ENCODE measurements at regions not wholly inside any gene's neighbourhood (a gene's known extent, or its start where the extent isn't known, plus 50 kb on each side); places are given as distances from the start of the nearest gene placed in this dataset.

DNA sequence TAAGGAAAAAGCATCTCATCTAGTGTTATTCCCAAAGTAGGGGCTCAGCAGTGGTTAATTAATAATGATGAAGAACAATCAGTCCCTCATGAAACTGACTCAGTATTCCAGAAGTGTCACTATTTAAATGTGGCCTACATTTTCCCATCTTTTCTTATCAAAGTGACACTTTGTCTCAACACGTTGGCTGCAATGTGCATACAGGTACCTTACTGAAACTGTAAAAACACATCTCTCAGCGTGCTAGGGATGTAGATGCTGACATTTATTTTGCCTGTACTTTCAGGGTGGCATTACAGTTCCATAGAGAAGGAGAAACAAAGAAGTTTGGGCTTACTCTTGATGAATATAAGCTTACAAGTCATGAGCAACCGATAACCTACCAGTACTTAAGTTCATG is 58.3 kb upstream of the FAT3 start:
- DNase-seq (ENCODE audit: low spot score): no peak
- H3K36me3 Mint-ChIP-seq: peaks cover 17% of the 10 kb centered on the region
- ChIA-PET POLR2A (no interaction called here), CTCF (no interaction called here)
- TF ChIP-seq, protein P1, sequence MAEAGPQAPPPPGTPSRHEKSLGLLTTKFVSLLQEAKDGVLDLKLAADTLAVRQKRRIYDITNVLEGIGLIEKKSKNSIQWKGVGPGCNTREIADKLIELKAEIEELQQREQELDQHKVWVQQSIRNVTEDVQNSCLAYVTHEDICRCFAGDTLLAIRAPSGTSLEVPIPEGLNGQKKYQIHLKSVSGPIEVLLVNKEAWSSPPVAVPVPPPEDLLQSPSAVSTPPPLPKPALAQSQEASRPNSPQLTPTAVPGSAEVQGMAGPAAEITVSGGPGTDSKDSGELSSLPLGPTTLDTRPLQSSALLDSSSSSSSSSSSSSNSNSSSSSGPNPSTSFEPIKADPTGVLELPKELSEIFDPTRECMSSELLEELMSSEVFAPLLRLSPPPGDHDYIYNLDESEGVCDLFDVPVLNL (CRISPR knock-in tag; IDR thresholded peaks at IDR 0.05; ENCODE audit: borderline replicate concordance, low read depth): no peak
- TF ChIP-seq EMX1 (CRISPR knock-in tag; IDR thresholded peaks at IDR 0.05) (no peak), IRF2 (CRISPR knock-in tag; IDR thresholded peaks at IDR 0.05; ENCODE audit: borderline replicate concordance, low read depth) (no peak), FOXP1 (CRISPR knock-in tag; IDR thresholded peaks at IDR 0.05; ENCODE audit: borderline replicate concordance) (no peak), HMGA2 (CRISPR knock-in tag; IDR thresholded peaks at IDR 0.05) (no peak), JAZF1 (CRISPR knock-in tag; IDR thresholded peaks at IDR 0.05) (no peak), ZNF138 (CRISPR knock-in tag; conservative IDR thresholded peaks at IDR 0.05) (no peak), SOX15 (CRISPR knock-in tag; IDR thresholded peaks at IDR 0.05) (no peak), ETV6 (CRISPR knock-in tag; IDR thresholded peaks at IDR 0.05) (no peak)
- TF ChIP-seq, protein P2, sequence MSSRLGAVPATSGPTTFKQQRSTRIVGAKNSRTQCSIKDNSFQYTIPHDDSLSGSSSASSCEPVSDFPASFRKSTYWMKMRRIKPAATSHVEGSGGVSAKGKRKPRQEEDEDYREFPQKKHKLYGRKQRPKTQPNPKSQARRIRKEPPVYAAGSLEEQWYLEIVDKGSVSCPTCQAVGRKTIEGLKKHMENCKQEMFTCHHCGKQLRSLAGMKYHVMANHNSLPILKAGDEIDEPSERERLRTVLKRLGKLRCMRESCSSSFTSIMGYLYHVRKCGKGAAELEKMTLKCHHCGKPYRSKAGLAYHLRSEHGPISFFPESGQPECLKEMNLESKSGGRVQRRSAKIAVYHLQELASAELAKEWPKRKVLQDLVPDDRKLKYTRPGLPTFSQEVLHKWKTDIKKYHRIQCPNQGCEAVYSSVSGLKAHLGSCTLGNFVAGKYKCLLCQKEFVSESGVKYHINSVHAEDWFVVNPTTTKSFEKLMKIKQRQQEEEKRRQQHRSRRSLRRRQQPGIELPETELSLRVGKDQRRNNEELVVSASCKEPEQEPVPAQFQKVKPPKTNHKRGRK (CRISPR knock-in tag; IDR thresholded peaks at IDR 0.05; ENCODE audit: borderline replicate concordance): no peak
- TF ChIP-seq, protein P3, sequence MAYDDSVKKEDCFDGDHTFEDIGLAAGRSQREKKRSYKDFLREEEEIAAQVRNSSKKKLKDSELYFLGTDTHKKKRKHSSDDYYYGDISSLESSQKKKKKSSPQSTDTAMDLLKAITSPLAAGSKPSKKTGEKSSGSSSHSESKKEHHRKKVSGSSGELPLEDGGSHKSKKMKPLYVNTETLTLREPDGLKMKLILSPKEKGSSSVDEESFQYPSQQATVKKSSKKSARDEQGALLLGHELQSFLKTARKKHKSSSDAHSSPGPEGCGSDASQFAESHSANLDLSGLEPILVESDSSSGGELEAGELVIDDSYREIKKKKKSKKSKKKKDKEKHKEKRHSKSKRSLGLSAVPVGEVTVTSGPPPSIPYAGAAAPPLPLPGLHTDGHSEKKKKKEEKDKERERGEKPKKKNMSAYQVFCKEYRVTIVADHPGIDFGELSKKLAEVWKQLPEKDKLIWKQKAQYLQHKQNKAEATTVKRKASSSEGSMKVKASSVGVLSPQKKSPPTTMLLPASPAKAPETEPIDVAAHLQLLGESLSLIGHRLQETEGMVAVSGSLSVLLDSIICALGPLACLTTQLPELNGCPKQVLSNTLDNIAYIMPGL (CRISPR knock-in tag; IDR thresholded peaks at IDR 0.05): no peak
- H3K27ac Mint-ChIP-seq: no peak overlapping the region
- H3K4me3 Mint-ChIP-seq: no peak overlapping the region
- H3K4me1 Mint-ChIP-seq: peaks cover 4% of the 10 kb centered on the region; the same call in 1 of the 2 replicates
- peaks cover 20% of the 10 kb centered on the region for H3K9me3 Mint-ChIP-seq
- no peak for ATAC-seq
- H3K27me3 Mint-ChIP-seq (ENCODE audit: low read depth): peaks cover 3% of the 10 kb centered on the region; the same call in 1 of the 2 replicates

DNA sequence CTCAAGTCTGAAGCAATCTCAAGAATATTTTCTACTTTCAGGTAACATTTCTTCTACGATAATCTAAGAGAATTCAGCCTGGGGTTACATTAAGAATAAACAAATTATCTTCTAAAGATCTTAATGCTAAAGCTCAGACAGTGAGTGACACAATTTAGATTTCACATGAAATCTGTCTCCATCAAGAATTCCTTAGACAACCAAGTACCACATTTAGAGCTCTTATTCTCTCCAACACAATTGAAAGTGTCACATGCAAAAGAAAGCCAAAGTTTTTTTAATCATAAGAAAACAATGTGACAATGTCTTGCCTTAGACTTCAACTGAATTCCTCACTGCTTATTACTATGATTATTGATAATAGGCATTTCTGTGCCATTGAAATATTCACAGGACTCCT is 60.7 kb upstream of the FAT3 start:
- Mint-ChIP-seq H3K4me3 (no peak overlapping the region), H3K9me3 (peaks cover 8% of the 10 kb centered on the region), H3K4me1 (peaks cover 4% of the 10 kb centered on the region; the same call in 1 of the 2 replicates), H3K27ac (no peak overlapping the region), H3K36me3 (peaks cover 6% of the 10 kb centered on the region), H3K27me3 (ENCODE audit: low read depth) (0 out of 2 replicates have a peak, but pooled peaks cover under 1% of the 10 kb centered on the region)
- POLR2A ChIA-PET: no interaction called here
- DNase-seq (ENCODE audit: low spot score) (no peak), ATAC-seq (no peak)
- TF ChIP-seq, protein P4, sequence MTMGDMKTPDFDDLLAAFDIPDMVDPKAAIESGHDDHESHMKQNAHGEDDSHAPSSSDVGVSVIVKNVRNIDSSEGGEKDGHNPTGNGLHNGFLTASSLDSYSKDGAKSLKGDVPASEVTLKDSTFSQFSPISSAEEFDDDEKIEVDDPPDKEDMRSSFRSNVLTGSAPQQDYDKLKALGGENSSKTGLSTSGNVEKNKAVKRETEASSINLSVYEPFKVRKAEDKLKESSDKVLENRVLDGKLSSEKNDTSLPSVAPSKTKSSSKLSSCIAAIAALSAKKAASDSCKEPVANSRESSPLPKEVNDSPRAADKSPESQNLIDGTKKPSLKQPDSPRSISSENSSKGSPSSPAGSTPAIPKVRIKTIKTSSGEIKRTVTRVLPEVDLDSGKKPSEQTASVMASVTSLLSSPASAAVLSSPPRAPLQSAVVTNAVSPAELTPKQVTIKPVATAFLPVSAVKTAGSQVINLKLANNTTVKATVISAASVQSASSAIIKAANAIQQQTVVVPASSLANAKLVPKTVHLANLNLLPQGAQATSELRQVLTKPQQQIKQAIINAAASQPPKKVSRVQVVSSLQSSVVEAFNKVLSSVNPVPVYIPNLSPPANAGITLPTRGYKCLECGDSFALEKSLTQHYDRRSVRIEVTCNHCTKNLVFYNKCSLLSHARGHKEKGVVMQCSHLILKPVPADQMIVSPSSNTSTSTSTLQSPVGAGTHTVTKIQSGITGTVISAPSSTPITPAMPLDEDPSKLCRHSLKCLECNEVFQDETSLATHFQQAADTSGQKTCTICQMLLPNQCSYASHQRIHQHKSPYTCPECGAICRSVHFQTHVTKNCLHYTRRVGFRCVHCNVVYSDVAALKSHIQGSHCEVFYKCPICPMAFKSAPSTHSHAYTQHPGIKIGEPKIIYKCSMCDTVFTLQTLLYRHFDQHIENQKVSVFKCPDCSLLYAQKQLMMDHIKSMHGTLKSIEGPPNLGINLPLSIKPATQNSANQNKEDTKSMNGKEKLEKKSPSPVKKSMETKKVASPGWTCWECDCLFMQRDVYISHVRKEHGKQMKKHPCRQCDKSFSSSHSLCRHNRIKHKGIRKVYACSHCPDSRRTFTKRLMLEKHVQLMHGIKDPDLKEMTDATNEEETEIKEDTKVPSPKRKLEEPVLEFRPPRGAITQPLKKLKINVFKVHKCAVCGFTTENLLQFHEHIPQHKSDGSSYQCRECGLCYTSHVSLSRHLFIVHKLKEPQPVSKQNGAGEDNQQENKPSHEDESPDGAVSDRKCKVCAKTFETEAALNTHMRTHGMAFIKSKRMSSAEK (CRISPR knock-in tag; IDR thresholded peaks at IDR 0.05; ENCODE audit: borderline replicate concordance): no peak
- no peak for TF ChIP-seq RORB (CRISPR knock-in tag; IDR thresholded peaks at IDR 0.05)
- TF ChIP-seq TCF7 (CRISPR knock-in tag; IDR thresholded peaks at IDR 0.05; ENCODE audit: low read depth): no peak
- TF ChIP-seq ZNF138 (CRISPR knock-in tag; conservative IDR thresholded peaks at IDR 0.05): no peak
- TF ChIP-seq SMAD3 (CRISPR knock-in tag; IDR thresholded peaks at IDR 0.05; ENCODE audit: borderline replicate concordance): no peak
- TF ChIP-seq, protein P5, sequence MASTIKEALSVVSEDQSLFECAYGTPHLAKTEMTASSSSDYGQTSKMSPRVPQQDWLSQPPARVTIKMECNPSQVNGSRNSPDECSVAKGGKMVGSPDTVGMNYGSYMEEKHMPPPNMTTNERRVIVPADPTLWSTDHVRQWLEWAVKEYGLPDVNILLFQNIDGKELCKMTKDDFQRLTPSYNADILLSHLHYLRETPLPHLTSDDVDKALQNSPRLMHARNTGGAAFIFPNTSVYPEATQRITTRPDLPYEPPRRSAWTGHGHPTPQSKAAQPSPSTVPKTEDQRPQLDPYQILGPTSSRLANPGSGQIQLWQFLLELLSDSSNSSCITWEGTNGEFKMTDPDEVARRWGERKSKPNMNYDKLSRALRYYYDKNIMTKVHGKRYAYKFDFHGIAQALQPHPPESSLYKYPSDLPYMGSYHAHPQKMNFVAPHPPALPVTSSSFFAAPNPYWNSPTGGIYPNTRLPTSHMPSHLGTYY (CRISPR knock-in tag; IDR thresholded peaks at IDR 0.05): no peak
- TF ChIP-seq, protein P6, sequence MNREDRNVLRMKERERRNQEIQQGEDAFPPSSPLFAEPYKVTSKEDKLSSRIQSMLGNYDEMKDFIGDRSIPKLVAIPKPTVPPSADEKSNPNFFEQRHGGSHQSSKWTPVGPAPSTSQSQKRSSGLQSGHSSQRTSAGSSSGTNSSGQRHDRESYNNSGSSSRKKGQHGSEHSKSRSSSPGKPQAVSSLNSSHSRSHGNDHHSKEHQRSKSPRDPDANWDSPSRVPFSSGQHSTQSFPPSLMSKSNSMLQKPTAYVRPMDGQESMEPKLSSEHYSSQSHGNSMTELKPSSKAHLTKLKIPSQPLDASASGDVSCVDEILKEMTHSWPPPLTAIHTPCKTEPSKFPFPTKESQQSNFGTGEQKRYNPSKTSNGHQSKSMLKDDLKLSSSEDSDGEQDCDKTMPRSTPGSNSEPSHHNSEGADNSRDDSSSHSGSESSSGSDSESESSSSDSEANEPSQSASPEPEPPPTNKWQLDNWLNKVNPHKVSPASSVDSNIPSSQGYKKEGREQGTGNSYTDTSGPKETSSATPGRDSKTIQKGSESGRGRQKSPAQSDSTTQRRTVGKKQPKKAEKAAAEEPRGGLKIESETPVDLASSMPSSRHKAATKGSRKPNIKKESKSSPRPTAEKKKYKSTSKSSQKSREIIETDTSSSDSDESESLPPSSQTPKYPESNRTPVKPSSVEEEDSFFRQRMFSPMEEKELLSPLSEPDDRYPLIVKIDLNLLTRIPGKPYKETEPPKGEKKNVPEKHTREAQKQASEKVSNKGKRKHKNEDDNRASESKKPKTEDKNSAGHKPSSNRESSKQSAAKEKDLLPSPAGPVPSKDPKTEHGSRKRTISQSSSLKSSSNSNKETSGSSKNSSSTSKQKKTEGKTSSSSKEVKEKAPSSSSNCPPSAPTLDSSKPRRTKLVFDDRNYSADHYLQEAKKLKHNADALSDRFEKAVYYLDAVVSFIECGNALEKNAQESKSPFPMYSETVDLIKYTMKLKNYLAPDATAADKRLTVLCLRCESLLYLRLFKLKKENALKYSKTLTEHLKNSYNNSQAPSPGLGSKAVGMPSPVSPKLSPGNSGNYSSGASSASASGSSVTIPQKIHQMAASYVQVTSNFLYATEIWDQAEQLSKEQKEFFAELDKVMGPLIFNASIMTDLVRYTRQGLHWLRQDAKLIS (CRISPR knock-in tag; IDR thresholded peaks at IDR 0.05; ENCODE audit: borderline replicate concordance): no peak
- TF ChIP-seq MYBL2 (CRISPR knock-in tag; IDR thresholded peaks at IDR 0.05): no peak
- CTCF ChIA-PET: interaction anchor here (1.5 kb wide), 1 partner anchor 27 kb away, joined by 4 read pairs; no protein-coding TSS in a partner anchor
